ENCODE measurements at regions not wholly inside any gene's neighbourhood (a gene's known extent, or its start where the extent isn't known, plus 50 kb on each side); places are given as distances from the start of the nearest gene placed in this dataset.

DNA sequence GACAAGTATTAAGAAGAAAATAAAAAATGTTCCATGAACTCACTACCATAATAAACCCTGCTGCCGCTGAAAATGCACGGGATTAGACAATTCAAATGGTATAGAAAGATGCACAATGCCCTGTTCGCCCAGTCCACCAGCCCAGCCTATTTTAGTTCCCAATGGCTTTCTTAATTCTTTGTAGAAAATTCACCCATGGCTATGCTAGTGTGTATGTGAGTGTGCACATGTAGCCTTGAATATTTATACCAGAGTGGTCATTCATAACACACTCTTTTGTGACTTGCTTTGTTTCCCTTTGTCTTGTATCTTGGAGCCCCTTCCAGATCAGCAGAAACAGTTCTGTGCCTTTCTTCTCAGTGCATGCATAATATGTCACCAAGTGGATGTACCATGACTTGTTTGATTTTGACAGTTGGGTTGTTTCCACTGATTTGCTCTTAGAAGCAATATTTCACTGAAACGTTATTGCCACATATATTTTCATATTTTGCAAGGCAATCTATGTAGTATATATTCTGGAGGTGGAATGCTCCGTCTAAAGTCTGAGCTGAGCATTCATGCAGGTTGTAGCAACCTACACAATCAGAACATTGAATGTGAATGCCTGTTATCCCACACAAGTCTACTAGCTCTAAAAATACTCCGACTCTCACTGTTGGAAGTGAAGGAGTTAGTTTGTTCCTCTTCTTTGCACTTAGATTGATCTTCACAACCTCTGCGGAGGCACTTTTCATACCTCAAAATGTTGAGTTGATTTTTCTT, 383.0 kb upstream of the EEF2KMT start:
- TF ChIP-seq GLIS2 (tag by site-specific recombination; IDR thresholded peaks at IDR 0.05) (no peak), ZNF184 (tag by site-specific recombination; IDR thresholded peaks at IDR 0.05) (no peak), ZNF664 (tag by site-specific recombination; IDR thresholded peaks at IDR 0.05) (no peak), GLIS1 (tag by site-specific recombination; IDR thresholded peaks at IDR 0.05) (no peak), ZNF677 (tag by site-specific recombination; IDR thresholded peaks at IDR 0.05) (no peak), ZNF423 (tag by site-specific recombination; IDR thresholded peaks at IDR 0.05) (no peak)
- TF ChIP-seq, protein P1, sequence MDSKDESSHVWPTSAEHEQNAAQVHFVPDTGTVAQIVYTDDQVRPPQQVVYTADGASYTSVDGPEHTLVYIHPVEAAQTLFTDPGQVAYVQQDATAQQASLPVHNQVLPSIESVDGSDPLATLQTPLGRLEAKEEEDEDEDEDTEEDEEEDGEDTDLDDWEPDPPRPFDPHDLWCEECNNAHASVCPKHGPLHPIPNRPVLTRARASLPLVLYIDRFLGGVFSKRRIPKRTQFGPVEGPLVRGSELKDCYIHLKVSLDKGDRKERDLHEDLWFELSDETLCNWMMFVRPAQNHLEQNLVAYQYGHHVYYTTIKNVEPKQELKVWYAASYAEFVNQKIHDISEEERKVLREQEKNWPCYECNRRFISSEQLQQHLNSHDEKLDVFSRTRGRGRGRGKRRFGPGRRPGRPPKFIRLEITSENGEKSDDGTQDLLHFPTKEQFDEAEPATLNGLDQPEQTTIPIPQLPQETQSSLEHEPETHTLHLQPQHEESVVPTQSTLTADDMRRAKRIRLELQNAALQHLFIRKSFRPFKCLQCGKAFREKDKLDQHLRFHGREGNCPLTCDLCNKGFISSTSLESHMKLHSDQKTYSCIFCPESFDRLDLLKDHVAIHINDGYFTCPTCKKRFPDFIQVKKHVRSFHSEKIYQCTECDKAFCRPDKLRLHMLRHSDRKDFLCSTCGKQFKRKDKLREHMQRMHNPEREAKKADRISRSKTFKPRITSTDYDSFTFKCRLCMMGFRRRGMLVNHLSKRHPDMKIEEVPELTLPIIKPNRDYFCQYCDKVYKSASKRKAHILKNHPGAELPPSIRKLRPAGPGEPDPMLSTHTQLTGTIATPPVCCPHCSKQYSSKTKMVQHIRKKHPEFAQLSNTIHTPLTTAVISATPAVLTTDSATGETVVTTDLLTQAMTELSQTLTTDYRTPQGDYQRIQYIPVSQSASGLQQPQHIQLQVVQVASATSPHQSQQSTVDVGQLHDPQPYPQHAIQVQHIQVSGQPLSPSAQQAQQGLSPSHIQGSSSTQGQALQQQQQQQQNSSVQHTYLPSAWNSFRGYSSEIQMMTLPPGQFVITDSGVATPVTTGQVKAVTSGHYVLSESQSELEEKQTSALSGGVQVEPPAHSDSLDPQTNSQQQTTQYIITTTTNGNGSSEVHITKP (tag by site-specific recombination; IDR thresholded peaks at IDR 0.05), result no peak
- TF ChIP-seq, protein P2, sequence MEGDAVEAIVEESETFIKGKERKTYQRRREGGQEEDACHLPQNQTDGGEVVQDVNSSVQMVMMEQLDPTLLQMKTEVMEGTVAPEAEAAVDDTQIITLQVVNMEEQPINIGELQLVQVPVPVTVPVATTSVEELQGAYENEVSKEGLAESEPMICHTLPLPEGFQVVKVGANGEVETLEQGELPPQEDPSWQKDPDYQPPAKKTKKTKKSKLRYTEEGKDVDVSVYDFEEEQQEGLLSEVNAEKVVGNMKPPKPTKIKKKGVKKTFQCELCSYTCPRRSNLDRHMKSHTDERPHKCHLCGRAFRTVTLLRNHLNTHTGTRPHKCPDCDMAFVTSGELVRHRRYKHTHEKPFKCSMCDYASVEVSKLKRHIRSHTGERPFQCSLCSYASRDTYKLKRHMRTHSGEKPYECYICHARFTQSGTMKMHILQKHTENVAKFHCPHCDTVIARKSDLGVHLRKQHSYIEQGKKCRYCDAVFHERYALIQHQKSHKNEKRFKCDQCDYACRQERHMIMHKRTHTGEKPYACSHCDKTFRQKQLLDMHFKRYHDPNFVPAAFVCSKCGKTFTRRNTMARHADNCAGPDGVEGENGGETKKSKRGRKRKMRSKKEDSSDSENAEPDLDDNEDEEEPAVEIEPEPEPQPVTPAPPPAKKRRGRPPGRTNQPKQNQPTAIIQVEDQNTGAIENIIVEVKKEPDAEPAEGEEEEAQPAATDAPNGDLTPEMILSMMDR (tag by site-specific recombination; IDR thresholded peaks at IDR 0.05), result no peak

Data from HEK293 (cell line).